K562 (cell line): ENCODE measurements at regions not wholly inside any gene's neighbourhood (a gene's known extent, or its start where the extent isn't known, plus 50 kb on each side); places are given as distances from the start of the nearest gene placed in this dataset.

ENCODE experiments used
- BRCA1 ChIP-seq, 2 experiments: fragments of 450-650 bp in 1 of 2; sonication (generic) in 1 of 2; formaldehyde crosslinking in 1 of 2; IDR thresholded peaks; 2 replicates each; pipeline versions ENCODE4 v1.5.0 to v1.6.1; 2017 to 2020; ENCODE audit warnings: mild to moderate bottlenecking in 1 of 2, missing genetic modification reagents in 1 of 2
- CTCF ChIP-seq, 3 experiments: IDR thresholded peaks in 2 of 3; conservative IDR thresholded peaks in 1 of 3; 2 replicates each; pipeline ENCODE4 v1.5.1; 2011 to 2012; ENCODE audit warnings: low read length in 3 of 3, mild to moderate bottlenecking in 3 of 3, control low read depth in 2 of 3, improper control_type of control experiment in 1 of 3, inconsistent platforms in 1 of 3, low read depth in 1 of 3, mixed read lengths in 1 of 3, moderate library complexity in 1 of 3; ENCODE audit not compliant: insufficient read depth in 2 of 3
- EGR1 ChIP-seq: fragments of 450-650 bp; conservative IDR thresholded peaks from 2 replicates; pipeline ENCODE4 v1.6.1; 2017; ENCODE audit warnings: mild to moderate bottlenecking
- MNT ChIP-seq, 2 experiments: fragments of 450-650 bp; conservative IDR thresholded peaks; 2 replicates each; pipeline ENCODE4 v1.6.1; 2017; ENCODE audit warnings: mild to moderate bottlenecking in 2 of 2, moderate library complexity in 2 of 2
- RAD21 ChIP-seq, 2 experiments: fragments of 250-450 bp in 1 of 2; fragments of 450-650 bp in 1 of 2; sonication (Bioruptor Pico) in 1 of 2; formaldehyde crosslinking in 1 of 2; IDR thresholded peaks in 1 of 2; conservative IDR thresholded peaks in 1 of 2; 2 replicates each; pipeline versions ENCODE4 v1.4.0 to v1.8.0; 2020 to 2022; ENCODE audit warnings: mild to moderate bottlenecking in 2 of 2, moderate library complexity in 1 of 2
- ZBTB5 ChIP-seq: fragments of 450-650 bp; IDR thresholded peaks from 2 replicates; pipeline ENCODE4 v1.6.1; 2017; ENCODE audit warnings: antibody characterized with exemption
- ZFP36 ChIP-seq: fragments of 150-350 bp; IDR thresholded peaks from 2 replicates; pipeline ENCODE4 v1.6.1; 2018; ENCODE audit warnings: low read length, low read depth; ENCODE audit not compliant: partially characterized antibody

GRCh38 chr12:66020481-66020880 lies 110.1 kb downstream of the LLPH start:
- no peak for TF ChIP-seq EGR1
- no peak for TF ChIP-seq MNT (conservative IDR thresholded peaks at IDR 0.05)
- no peak for TF ChIP-seq BRCA1 (IDR thresholded peaks at IDR 0.05)
- no peak for TF ChIP-seq BRCA1 (CRISPR knock-in tag; IDR thresholded peaks at IDR 0.05)
- no peak for TF ChIP-seq CTCF (IDR thresholded peaks at IDR 0.05 in 2 of 3, conservative IDR thresholded peaks at IDR 0.05 in 1 of 3; ENCODE audit: insufficient read depth in 2 of 3, low read depth in 1 of 3, low read length in 3 of 3)
- no peak for TF ChIP-seq ZFP36
- no peak for TF ChIP-seq ZBTB5
- no peak for TF ChIP-seq RAD21 (CRISPR knock-in tag; conservative IDR thresholded peaks at IDR 0.05 in 1 of 2, IDR thresholded peaks at IDR 0.05 in 1 of 2)
